ENCODE measurements at regions not wholly inside any gene's neighbourhood (a gene's known extent, or its start where the extent isn't known, plus 50 kb on each side); places are given as distances from the start of the nearest gene placed in this dataset.
A peak's percentile ranks its signal among the peaks of the same experiment; 100 is the strongest.

DNA sequence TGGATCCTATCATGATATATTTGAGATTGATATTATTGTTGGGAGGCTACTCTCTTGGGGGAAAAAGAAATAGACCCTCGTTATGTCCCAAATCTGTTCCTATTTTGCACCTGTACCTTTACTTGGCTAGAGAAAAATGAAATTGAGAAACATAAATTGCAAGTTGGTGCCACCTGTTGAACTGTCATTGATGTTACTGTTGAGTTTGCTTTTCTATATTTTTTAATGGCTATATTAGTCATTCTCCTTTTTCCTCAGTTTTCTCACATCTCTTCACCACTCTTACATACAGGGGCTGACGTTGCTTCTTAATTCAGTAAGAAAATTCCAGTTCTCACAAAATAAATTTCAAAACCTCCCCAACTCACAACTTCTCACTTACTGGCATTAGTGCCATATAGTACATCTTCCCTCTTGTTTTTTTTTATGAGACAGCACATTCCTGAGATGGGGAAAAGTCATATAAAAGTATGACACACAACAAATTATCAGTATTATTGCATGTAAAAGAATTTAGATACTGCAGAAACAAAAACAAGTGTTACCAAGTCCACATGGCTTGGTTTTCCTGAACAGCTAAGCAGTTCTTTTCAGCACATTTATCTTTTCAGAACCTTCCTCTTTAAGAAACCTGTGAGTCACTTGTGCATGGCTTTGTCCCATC lies 348.3 kb upstream of the DSEL start:
- peak; percentile 18; the same call in 1 of the 2 replicates for TF ChIP-seq CTCF (IDR thresholded peaks at IDR 0.05; ENCODE audit: control insufficient read depth, extremely low read depth, insufficient read depth)
- H3K4me3 ChIP-seq (ENCODE audit: low read depth, low read length): no peak overlapping the region
- no peak for DNase-seq (ENCODE audit: low read depth)

- no peak overlapping the region for H3K4me3 ChIP-seq (ENCODE audit: low read depth, low read length)
- no peak for DNase-seq (ENCODE audit: low read depth)
Observed at GRCh38 chr18:67862069-67862468, 345.5 kb upstream of the DSEL start.

DNA sequence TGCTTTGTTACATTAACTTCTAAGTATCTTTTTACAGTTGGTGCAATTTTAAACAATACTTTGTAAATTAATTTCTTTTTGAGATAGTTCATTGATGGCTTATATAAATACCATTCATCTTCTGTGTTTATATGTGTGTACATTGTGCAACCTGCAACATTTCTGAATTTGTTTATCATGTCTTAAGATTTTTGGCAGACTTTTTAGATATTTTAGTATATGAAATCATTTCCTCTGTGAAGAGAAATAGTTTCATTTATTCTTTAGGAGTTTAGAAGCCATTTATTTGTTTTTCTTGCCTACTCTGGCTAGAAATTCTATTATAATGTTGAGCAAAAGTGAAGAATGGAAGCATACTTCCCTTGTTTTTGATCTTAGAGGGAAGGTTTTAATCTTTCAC lies 337.8 kb upstream of the DSEL start:
- DNase-seq (ENCODE audit: low read depth): no peak
- no peak for TF ChIP-seq CTCF (IDR thresholded peaks at IDR 0.05; ENCODE audit: control insufficient read depth, extremely low read depth, insufficient read depth)
- no peak overlapping the region for H3K4me3 ChIP-seq (ENCODE audit: low read depth, low read length)

More at GRCh38 chr18:67862069-67862468, 345.5 kb upstream of the DSEL start:
- TF ChIP-seq CTCF (IDR thresholded peaks at IDR 0.05; ENCODE audit: control insufficient read depth, extremely low read depth, insufficient read depth): no peak

DNA sequence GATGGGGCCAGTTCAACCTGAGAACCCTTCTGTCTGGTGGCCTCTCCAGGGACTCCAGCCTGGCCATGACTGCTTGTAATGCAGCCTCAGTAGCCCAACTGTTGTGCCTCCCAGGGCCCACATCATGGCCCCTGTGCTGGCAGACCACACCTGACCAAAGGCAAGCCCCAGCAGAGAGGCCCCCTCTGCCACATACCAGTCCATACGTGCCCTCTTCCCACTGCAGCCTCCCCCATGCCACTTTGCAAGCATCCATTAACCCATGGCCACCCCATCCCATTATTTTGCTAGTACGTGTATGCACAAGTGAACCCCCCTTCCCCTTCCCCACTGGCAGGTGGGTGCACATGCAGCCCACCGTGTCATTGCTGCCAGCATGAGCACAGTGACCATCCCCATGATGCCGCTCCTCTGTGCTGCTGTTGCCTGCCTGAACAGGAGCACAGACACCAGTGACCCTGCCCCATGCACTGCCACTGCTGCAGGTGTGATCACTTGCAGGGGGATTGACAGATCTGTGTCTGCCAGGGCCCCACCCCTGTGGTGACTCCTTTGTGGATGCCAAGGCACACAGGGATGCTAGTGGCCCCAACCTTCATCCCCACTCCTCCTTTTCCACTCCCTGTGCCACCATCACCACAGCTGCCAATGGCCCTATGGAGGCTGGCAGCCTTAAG lies 330.0 kb upstream of the DSEL start:
- DNase-seq (ENCODE audit: low read depth): no peak
- no peak overlapping the region for H3K4me3 ChIP-seq (ENCODE audit: low read depth, low read length)
- TF ChIP-seq CTCF (IDR thresholded peaks at IDR 0.05; ENCODE audit: control insufficient read depth, extremely low read depth, insufficient read depth): no peak

DNA sequence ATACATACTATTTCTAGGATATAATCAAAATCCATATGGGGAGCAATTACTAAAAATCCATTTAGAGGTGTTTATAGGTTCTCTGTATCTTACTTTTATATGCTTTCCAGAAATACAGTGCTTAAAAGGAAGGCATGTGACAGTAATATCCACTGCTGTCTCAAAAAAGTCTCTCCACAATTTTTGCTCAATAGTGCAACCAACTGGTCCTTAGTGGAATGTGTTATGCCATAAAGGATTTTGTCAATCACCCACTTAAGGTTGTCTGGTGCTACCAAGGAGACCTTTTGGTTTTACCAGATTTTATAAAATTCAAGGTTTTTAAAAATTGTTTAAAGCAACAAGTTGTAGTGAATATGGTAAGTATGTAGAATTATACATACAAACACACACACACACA lies 328.5 kb upstream of the DSEL start:
- no peak overlapping the region for H3K4me3 ChIP-seq (ENCODE audit: low read depth, low read length)
- DNase-seq (ENCODE audit: low read depth): no peak
- peak; percentile 28 for TF ChIP-seq CTCF (IDR thresholded peaks at IDR 0.05; ENCODE audit: control insufficient read depth, extremely low read depth, insufficient read depth)

DNA sequence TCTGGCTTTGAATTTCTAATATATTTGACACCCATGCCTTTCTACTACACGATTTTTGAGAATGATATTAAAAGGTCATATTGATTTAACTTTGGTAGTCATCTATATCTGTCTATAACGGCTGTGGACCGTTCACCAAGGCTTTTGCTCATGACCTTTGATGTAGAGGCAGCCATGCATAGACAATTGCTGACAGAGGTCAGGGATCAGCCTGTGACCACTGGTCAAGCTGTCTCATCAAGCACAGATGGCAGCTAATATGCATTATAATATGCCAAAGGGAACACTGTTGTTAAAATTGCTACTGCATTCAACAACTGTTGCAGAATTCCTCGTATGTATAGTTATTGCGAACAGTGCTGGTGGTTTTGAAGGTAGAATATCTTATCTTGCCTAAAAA lies 323.9 kb upstream of the DSEL start:
- no peak overlapping the region for H3K4me3 ChIP-seq (ENCODE audit: low read depth, low read length)
- no peak for TF ChIP-seq CTCF (IDR thresholded peaks at IDR 0.05; ENCODE audit: control insufficient read depth, extremely low read depth, insufficient read depth)
- no peak for DNase-seq (ENCODE audit: low read depth)
